ENCODE measurements at regions not wholly inside any gene's neighbourhood (a gene's known extent, or its start where the extent isn't known, plus 50 kb on each side); places are given as distances from the start of the nearest gene placed in this dataset.
"Not testable (repeated sequence)": the region's sequence is repeated elsewhere in the genome, so short reads cannot be mapped to it uniquely, and the experiment has no call there.

DNA sequence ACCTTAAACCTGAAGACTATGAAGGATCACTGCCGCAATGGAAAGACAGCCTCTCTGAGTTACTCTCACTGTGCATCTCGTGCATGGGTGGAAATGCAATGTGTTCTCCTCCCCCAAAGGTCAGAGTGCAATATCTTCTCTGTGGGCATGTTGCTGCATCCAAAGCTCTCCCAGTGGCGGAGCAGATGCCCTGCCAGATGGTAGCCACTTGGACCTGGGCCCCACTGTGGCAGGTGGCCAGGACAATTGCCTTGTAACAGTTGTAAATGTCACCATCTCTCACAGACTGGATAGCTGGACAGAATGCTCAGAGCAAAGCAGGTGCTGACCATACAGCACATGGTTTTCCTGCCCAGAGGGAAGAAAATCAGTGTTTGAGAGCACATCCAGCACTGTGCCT, 542.0 kb downstream of the FAM181B start:
- DNase-seq, result peak; percentile 22

DNA sequence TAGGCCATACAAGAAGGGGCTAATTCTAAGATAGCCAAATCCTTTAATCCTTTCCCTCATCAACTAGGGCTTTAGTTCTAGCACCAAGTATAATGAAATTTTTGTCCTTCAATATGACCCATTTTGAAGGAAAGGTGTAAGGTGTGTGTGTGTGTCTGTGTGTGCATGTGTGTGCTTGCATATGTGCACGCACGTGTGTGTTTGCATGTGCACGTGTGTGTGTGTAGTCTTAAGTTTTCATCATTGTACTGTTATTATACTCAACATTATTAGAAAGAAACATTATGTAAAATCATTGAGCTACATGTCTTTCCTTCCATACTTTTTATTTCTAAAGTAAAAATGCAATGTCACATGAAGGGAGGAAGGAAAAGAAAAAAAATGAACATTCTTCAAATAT, 547.7 kb downstream of the FAM181B start:
- DNase-seq, result no peak

DNA sequence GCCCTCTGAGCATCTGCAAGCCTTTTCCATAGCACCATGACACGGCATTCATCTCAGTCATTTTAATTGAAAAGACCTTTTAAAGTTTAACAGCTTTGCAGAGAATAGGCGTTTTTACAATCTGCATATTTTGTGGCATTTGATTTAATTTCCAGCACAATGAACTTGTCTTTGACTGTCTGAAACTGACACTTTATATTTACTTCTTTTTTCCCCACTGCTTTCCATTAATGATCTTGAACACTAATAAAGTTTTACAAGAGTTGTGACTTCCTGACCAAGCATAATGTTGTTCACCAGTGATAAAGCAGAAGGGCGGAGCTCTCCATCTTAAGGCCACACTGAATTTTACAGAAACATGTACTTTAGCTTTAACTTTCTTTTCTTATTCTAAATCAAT, 548.7 kb downstream of the FAM181B start:
- no peak for DNase-seq

DNA sequence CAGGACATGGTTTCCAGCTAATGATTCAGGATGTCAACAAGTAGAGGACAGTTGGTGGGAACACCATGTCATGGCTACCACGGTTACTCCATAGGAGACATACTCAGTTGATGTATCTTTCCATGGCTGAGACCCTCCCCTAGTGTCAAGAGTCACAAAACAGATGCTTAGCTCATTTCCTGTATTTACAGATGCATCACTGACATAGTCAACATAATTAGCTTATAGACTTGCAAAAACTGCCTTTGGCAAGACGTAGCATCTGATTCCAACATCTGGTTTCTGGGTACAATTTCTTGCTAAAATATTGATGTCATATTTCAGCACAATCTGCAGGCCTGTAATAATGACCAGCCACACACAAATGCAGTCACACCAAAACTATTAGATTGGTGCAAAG, 550.3 kb downstream of the FAM181B start:
- DNase-seq, result no peak

DNA sequence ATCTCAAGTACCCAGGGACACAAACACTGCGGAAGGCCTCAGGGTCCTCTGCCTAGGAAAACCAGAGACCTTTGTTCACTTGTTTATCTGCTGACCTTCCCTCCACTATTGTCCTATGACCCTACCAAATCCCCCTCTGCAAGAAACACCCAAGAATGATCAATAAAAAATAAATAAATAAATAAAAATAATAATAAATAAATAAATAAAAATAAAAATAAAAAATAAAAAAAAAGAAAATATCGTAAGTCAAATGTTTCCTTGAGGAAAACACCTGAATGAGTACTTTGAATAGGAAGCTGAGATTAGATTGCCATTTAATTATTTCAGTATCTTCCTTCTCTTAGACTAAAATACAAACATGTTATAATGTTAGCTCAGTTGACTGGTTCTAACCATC, 551.0 kb downstream of the FAM181B start:
- not testable (repeated sequence) for DNase-seq

DNA sequence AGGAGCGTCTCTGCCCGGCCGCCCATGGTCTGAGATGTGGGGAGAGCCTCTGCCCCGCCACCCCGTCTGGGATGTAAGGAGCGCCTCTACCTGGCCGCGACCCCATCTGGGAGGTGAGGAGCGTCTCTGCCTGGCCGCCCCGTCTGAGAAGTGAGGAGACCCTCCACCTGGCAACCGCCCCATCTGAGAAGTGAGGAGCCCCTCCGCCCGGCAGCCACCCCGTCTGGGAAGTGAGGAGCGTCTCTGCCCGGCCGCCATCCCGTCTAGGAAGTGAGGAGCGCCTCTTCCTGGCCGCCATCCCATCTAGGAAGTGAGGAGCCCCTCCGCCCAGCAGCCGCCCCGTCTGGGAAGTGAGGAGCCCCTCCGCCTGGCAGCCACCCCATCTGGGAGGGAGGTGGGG, 551.9 kb downstream of the FAM181B start:
- DNase-seq, result not testable (repeated sequence)

DNA sequence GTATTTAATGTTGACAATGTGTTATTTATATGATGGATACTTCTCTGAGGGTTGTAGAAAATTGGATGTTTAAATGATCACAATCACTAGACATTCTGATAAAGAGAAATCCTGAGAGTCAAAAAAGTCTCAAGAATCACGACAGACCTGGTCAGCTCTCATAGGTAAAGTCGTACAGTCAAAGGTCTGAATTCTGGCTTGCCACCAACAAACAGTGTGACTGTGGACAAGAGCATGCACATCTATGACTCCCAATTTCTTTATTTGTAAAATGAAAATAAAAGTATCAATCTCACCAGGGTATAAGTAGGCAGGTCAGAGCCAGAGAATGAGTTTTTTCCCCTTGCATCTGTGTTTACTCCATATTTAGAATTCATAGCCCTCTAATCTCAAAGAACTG, 556.7 kb downstream of the FAM181B start:
- DNase-seq, result no peak

DNA sequence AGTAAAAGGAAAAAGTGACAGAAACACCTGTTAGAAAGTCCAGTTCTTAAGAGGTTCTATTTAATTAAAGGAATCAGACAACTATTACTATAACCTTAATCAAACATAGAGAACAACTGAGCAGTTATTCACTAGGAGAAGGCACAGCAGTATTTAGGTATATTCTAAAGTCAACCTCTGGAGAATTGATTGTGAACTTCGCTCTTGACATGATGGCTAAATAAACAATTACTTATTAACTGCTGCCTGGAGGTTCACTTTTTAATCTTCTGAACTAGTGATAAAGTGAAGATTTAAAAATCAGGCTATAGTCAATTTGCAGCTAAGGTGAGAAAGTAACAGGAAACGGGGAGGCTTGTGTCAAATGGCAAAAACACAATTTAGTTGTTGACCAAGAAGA, 557.3 kb downstream of the FAM181B start:
- DNase-seq, result no peak

DNA sequence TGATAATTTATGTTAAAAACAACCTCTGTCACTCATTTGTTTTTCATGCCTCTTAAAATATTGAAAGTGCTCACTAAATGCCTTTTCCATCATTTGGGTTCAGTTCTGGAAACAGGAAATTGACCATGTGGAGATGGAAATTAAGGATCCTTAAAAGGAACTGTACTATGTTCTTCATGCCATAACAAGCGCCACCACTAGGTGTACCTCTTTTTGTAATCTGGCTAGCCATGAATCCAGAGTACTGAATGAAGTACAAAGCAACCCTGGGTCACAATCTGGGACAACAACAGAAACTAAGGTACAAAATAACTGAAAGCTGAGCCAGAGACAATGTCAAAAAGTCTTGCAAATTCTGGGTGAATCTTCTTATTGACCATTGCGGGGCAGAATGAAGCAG, 559.1 kb downstream of the FAM181B start:
- DNase-seq, result no peak

DNA sequence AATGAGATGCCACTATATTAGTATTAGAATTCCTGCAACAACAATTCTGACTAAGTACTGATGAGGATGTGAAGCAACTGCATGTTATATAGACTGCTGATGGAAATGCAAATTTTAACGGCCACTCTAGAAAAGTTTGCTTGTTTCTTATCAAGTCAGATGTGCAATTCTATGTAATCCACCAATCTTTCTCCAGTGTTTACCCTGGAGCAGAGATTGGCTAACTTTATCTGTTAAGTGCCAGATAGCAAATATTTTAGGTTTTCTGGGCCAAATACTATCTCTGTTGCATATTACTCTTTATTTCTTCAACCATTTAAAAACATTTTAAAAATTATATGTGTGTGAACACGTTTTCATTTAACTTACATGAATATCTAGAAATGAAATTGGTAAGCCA, 586.9 kb downstream of the FAM181B start:
- no peak for DNase-seq

DNA sequence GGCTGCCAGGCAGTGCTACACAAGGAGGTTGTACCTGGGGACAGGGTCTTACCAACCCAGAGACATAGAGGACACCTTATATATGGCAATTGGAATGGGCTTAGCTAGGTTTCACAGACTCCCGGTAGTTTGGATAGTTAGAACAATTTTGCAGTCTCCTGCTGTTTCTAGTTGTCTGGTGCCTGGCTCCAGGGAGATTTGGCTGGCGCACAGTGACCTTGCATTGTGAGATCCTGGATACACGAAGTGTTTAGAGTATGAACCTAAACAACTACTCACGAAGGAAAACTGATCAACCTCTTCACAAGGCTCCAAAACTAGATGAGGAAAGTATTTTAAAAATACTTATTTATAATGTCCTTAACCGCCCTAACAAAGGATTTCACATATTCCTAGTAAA, 614.7 kb downstream of the FAM181B start:
- DNase-seq, result no peak

DNA sequence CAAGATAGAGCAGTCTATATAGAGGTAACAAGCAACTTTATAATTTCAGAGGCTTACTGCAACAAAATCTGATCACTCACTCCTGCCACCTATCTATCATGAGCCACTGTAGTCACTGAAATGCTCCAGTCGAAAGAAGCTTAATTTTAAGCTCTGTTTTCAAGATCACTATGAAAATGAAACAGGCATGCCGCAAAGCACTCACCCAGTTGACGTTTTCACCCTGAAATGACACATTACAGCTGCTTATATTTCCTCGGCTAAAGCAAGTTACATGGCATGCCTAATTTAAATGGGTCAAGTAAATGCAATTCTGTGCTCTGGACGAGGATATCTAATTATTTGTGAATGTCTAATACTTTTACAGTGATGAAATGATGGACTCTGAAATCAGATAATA, 616.3 kb downstream of the FAM181B start:
- DNase-seq, result no peak

DNA sequence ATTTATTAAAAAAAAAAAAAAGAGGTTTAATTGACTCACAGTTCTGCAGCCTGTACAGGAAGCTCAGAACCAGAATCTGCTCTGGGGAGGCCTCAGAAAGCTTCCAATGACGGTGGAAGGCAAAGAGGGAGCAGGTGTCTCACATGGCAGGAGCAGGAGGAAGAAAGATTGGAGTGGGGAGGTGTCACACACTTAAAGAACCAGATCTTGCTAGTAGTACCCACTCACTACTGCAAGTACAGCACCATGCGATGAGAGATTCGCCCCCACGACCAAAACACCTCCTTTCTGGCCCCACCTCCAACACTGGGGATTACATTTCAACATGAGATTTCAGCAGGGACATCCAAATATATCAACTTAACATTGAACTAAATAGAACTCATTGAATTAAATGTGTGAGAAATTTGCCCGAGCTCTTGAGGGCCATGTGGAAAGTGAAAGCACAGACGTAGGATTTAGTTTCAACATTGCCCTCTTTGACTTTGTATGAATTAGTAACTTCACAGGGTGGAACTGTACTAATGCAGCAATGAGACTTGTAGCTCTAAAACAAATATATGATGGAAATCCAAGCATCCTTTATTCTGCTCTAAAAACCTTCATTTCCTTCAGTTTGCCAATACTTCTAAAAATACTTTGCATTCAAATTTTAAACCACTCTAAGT, 628.2 kb downstream of the FAM181B start:
- DNase-seq, result no peak

DNA sequence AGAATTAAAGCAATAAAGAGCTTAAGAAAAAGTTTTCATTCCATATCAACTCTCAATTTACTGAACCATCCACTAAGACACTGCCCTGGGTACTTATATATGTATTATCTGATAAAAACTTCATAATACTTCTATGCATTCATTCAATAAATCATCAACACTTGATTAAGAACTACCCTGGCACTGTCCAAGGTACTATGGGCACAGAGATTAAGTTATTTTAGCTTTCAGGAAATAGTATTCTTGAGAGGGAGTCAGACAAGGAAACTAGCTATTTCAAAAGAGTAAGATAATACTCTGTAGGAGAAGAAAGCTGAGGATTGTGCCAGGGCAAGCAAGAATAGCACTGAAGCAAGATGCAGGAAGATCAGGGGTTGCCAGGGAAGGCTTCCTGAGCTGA, 640.8 kb downstream of the FAM181B start:
- no peak for DNase-seq

DNA sequence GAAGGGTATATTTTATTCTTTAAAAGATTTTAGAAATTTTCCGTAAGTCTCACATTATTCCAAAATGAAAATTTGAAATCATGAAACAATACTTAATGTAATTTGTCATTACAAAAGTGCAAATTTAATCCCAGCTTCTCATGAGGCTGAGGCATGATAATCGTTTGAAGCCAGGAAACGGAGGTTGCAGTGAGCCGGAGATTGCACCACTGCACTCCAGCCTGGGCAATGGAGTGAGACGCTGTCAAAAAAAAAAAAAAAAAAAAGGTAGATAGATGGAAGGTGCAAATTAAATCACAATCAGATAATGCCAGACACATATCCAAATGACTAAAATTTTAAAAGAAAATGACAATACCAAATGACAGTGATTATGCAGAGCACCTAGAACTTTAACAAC, 644.2 kb downstream of the FAM181B start:
- no peak for DNase-seq

DNA sequence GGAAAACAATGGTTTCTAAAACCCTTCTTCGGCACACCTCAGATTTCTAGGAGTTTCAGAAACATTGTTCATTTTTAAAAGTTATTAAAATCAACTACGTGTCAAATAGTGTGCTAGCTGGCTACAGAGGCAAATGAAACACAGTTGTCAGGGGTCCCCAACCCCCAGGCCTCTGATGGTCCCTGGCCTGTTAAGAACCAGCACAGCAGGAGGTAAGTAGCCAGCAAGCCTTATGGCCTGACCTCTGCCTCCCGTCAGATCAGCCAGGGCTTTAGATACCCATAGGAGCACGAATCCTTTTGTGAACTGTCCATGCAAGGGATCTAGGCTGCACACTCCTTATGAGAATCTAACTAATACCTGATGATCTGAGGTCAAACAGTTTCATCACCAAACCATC, 648.2 kb downstream of the FAM181B start:
- DNase-seq, result no peak

DNA sequence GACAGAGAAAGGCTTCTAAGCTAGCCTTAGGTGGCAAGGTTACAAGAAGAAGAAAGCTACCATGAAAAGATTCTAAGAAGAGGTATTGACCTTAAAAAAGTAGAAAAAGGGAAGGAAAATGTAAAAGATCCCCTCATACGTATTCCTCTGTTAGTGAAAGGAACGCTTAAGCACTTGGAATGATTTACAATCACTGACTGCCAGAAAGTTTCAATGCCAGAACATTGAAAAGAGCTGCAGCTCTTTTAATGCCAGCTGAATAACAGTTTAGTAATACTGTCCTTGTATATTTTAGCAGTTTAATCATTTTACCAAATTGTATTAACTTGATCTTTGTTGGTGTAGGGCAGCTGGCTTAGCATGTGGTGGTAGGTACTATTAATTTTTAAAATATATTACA, 650.7 kb downstream of the FAM181B start:
- no peak for DNase-seq

DNA sequence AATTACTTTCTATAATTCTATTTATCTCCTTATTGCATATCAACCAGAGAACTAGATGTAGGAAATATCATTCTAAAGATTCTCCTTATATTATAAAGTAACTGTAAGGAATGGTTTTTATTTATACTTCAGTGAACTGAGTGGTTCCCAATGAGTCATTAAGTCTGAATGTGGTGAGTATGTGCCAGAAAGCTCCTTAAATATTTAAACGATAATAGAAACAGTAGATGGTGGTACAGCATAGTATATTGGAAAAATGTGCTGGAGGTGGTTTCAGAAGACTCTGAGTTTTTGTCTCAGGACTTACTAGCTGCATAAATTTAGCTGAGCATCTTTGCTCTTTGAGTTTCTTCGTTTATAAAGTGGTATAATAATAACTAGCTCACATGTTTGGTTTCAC, 653.5 kb downstream of the FAM181B start:
- no peak for DNase-seq

DNA sequence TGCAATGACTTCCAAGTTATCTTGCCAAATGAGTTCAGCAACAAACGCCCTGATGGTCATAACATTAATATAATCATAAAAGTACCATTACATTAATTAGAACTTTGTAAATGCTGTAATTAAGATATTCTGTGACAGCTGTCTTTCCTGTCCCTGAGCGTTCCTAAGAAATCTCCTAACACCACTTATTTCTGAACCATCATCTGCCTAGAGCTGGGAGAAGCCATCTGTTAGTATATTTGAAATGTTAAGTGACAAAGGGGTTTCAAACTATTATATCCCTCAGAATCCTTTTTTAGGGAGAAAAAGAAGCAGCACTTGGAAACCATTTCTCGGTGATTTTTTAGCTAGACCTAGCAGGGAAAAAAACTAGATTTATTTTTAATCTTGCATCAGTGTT, 657.5 kb downstream of the FAM181B start:
- no peak for DNase-seq

DNA sequence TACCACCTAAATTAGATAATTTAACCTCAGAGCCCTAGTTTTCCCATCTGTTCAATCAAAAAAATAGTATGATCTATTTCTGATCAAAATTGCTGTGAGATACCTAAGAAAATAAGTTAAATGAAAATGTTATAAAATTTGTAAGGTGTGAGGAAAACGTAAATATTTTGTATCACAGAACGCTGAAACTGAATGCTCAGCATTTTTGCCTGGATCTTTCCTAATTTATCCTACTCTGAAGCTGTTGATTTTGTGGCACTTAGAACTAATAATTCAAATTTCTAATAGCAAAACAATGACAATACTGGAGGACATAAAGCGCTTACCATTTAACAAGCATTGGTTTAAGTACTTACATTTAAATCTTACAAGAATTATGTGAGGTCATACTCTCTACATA, 674.2 kb downstream of the FAM181B start:
- no peak for DNase-seq

DNA sequence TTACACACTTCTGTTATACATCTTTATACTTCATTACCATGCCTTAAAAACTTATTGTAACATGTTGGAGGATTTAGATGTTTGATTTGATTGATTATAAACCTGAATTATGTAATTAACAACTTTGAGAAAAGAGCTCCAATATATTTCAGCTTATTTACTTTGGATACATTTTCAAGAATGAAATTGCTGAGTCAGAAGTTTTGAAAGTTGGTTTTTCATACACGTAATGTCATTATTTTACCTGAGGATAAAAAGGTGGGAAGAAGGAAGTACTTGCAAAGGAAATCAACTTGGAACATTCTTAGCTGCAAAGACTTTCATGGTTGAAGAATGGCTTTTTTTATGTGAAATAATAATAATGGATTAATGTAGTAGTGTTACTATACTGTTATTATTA, 677.2 kb downstream of the FAM181B start:
- no peak for DNase-seq

DNA sequence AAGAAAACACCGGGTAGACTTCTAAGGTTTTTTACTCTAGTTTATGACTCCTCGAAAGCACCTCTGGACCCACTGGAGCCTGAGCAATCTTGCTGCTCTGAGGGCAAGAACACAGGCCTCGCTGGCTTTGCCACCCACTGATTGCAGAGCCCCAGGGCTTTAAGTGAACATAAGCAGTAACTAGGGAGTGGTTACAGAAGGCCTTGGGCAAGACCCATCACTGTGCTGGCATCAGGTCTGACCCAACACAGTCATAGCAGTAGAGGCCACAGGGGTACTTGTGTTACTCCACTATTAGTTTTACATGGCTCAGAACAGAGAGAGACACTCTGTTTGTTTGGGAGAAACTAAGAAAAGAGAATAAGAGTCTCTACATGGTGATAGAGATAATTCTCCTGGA, 684.5 kb downstream of the FAM181B start:
- DNase-seq, result no peak

DNA sequence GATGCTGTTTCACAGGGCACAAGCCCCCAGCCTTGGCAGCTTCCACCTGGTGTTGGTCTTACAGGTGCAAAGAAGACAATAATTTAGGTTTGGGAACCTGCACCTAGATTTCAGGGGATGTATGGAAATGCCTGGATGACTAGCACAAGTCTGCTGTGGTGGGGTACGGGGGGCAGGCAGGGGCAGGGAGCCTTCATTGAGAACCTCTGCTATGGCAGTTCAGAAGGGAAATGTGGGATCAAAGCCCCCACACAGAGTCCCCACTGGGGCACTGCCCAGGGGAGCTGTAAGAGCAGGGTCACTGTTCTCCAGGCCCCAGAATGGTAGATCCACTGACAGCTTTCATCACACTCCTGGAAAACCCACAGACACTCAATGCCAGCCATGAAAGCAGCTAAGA, 686.5 kb downstream of the FAM181B start:
- DNase-seq, result no peak

DNA sequence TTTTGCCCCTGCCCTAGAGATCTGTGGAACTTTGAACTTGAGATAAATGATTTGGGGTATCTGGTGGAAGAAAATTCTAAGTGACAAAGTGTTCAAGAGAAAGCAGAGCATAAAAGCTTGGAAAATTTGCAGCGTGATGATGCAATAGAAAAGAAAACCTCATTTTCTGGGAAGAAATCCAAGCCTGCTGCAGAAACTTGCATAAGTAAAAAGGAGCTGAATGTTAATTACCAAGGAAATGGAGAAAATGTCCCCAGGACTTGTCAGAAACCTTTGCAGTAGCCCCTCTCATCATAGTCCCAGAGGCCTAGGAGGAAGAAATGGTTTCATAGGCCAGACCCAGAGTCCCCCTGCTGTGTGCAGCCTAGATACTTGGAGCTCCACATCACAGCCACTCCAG, 686.9 kb downstream of the FAM181B start:
- DNase-seq, result no peak

DNA sequence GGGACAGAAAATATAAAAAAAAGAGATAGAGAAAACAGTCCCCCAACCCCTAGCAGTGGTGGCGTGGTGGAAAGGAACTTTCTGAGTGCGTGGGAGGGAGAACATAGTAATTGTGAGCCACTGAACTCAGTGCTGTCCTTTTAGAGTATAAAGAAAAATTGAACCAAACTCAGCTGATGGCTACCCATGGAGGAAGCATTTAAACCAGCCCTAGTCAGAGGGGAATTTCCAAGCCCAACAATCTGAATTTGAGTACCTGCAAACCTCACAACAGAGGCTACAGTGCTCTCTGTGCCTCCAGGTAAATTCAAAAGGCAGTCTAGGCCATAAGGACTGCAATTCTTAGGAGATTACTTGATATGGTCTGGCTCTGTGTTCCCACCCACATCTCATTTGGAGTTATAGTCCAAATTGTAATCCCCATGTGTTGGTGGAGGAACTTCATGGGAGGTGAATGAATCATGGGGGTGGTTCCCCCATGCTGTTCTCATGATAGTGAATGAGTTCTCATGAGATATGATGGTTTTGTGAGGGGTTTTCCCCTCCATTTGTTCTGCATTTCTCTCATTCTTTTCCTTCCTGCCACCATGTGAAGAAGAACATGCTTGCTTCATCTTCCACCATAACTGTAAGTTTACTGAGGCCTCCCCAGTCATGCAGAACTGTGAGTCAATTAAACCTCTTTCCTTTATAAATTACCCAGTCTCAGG, 687.8 kb downstream of the FAM181B start:
- no peak for DNase-seq
